ENCODE measurements at regions not wholly inside any gene's neighbourhood (a gene's known extent, or its start where the extent isn't known, plus 50 kb on each side); places are given as distances from the start of the nearest gene placed in this dataset.

GRCh38 chr3:153456833-153457545 lies 295.0 kb downstream of the RAP2B start:
- H3K36me3 ChIP-seq (replicated peaks in 1 of 2): no peaks in the 10 kb centered on the region
- no peaks in the 10 kb centered on the region for H3K9me3 ChIP-seq (replicated peaks in 1 of 3)
- no peak for TF ChIP-seq POLR2A (IDR thresholded peaks at IDR 0.05)
- no peak for TF ChIP-seq CTCF (IDR thresholded peaks at IDR 0.05)
- DNase-seq: no peak
- no peak overlapping the region for H3K27ac ChIP-seq
- intact Hi-C loops (cut with DNase I): no loop called here
- 50 to 71% (median 60%) methylated on average over 2 of the region's 2 CpGs for WGBS, 4 donors
- no peak overlapping the region for H3K4me3 ChIP-seq
- no peaks in the 10 kb centered on the region for H3K27me3 ChIP-seq
- H3K4me1 ChIP-seq (replicated peaks in 1 of 2): no peaks in the 10 kb centered on the region

GRCh38 chr3:153458881-153459280 lies 296.9 kb downstream of the RAP2B start:
- no peak for TF ChIP-seq CTCF (IDR thresholded peaks at IDR 0.05)
- TF ChIP-seq POLR2A (IDR thresholded peaks at IDR 0.05): no peak
- Histone ChIP-seq H3K27ac (no peak overlapping the region), H3K4me3 (no peak overlapping the region), H3K36me3 (replicated peaks in 1 of 2) (no peaks in the 10 kb centered on the region), H3K27me3 (no peaks in the 10 kb centered on the region), H3K4me1 (replicated peaks in 1 of 2) (no peaks in the 10 kb centered on the region), H3K9me3 (replicated peaks in 1 of 3) (no peaks in the 10 kb centered on the region)
- intact Hi-C loops (cut with DNase I): no loop called here
- 45 to 65% (median 51%) methylated on average over 3 of the region's 3 CpGs for WGBS, 4 donors
- DNase-seq: no peak

GRCh38 chr3:153462545-153462944 lies 300.5 kb downstream of the RAP2B start:
- no peaks in the 10 kb centered on the region for H3K4me1 ChIP-seq (replicated peaks in 1 of 2)
- intact Hi-C loops (cut with DNase I): no loop called here
- WGBS, 4 donors: 56 to 71% (median 68%) methylated on average over 1 of the region's 1 CpG

GRCh38 chr3:153463895-153464294 lies 301.9 kb downstream of the RAP2B start:
- 62 to 69% (median 64%) methylated on average over 3 of the region's 3 CpGs for WGBS, 4 donors
- H3K27ac ChIP-seq: no peak overlapping the region
- H3K36me3 ChIP-seq (replicated peaks in 1 of 2): no peaks in the 10 kb centered on the region
- H3K27me3 ChIP-seq: no peaks in the 10 kb centered on the region
- no peak for DNase-seq
- intact Hi-C loops (cut with DNase I): no loop called here
- H3K9me3 ChIP-seq (replicated peaks in 1 of 3): no peaks in the 10 kb centered on the region
- no peaks in the 10 kb centered on the region for H3K4me1 ChIP-seq (replicated peaks in 1 of 2)
- no peak for TF ChIP-seq POLR2A (IDR thresholded peaks at IDR 0.05)
- TF ChIP-seq CTCF (IDR thresholded peaks at IDR 0.05): no peak
- H3K4me3 ChIP-seq: no peak overlapping the region

More at GRCh38 chr3:153462545-153462944, 300.5 kb downstream of the RAP2B start:
- no peak for DNase-seq
- H3K36me3 ChIP-seq (replicated peaks in 1 of 2): no peaks in the 10 kb centered on the region
- no peak overlapping the region for H3K27ac ChIP-seq
- no peaks in the 10 kb centered on the region for H3K27me3 ChIP-seq
- TF ChIP-seq POLR2A (IDR thresholded peaks at IDR 0.05): no peak
- no peak for TF ChIP-seq CTCF (IDR thresholded peaks at IDR 0.05)
- no peak overlapping the region for H3K4me3 ChIP-seq
- H3K9me3 ChIP-seq (replicated peaks in 1 of 3): no peaks in the 10 kb centered on the region

Data from adrenal gland (tissue), 9 donors.